Kidney epithelial cell (primary cell): ENCODE measurements at regions not wholly inside any gene's neighbourhood (a gene's known extent, or its start where the extent isn't known, plus 50 kb on each side); places are given as distances from the start of the nearest gene placed in this dataset.

Experiments
- DNase-seq: peaks from one replicate; pipeline ENCODE4 v3.0.0-alpha.2; 2010; ENCODE audit warnings: low read depth
- H3K27me3 ChIP-seq: 2 replicates; pipeline ENCODE4 v1.6.0; 2011; ENCODE audit warnings: low read length; ENCODE audit not compliant: control insufficient read depth, insufficient read depth
- H3K36me3 ChIP-seq: 2 replicates; pipeline ENCODE4 v1.5.1; 2011; ENCODE audit warnings: low read length; ENCODE audit not compliant: control insufficient read depth, insufficient read depth
- H3K4me3 ChIP-seq: 2 replicates; pipeline ENCODE4 v1.5.1; 2011; ENCODE audit warnings: low read depth, mild to moderate bottlenecking, control low read depth, low read length
- TF ChIP-seq, protein P1 (sequence below): IDR thresholded peaks from 2 replicates; pipeline ENCODE4 v1.5.1; 2011; ENCODE audit warnings: mild to moderate bottlenecking, moderate library complexity, low read length, control low read depth, inconsistent platforms; ENCODE audit not compliant: insufficient read depth, poor library complexity, severe bottlenecking

DNA sequence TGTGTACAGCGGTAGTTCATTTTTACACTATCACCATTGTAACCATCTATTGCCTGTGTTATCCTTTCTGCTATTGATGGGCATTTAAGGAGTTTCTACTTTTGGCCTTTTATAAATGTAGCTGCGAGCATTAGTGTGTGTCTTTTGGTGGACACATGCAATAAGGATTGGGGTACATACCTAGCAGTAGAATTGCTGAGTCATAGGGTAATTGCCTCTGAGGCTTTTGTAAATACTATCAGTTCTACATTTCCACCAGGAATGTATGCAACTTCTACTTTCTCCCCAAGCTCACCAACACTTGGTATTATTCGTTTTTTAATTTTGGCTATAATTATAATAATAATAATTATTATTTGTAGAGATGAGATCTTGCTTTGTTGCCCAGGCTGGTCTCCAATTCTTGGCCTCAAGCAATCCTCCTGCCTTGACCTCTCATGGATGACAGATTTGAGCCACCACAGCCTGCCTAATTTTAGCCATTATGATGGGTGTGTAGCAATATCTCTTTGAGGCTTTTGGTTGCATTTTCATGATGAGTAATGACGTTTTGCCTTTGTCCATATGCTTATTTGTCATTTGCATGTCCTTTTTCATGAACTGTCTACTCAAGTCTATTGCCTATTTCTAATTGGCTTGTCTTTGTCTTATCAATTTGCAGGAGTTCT lies 277.0 kb downstream of the ACTR3B start:
- TF ChIP-seq, protein P1, sequence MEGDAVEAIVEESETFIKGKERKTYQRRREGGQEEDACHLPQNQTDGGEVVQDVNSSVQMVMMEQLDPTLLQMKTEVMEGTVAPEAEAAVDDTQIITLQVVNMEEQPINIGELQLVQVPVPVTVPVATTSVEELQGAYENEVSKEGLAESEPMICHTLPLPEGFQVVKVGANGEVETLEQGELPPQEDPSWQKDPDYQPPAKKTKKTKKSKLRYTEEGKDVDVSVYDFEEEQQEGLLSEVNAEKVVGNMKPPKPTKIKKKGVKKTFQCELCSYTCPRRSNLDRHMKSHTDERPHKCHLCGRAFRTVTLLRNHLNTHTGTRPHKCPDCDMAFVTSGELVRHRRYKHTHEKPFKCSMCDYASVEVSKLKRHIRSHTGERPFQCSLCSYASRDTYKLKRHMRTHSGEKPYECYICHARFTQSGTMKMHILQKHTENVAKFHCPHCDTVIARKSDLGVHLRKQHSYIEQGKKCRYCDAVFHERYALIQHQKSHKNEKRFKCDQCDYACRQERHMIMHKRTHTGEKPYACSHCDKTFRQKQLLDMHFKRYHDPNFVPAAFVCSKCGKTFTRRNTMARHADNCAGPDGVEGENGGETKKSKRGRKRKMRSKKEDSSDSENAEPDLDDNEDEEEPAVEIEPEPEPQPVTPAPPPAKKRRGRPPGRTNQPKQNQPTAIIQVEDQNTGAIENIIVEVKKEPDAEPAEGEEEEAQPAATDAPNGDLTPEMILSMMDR, result no peak
- H3K36me3 ChIP-seq, result no peaks in the 10 kb centered on the region
- no peaks in the 10 kb centered on the region for H3K27me3 ChIP-seq
- DNase-seq, result no peak
- H3K4me3 ChIP-seq, result no peak overlapping the region

DNA sequence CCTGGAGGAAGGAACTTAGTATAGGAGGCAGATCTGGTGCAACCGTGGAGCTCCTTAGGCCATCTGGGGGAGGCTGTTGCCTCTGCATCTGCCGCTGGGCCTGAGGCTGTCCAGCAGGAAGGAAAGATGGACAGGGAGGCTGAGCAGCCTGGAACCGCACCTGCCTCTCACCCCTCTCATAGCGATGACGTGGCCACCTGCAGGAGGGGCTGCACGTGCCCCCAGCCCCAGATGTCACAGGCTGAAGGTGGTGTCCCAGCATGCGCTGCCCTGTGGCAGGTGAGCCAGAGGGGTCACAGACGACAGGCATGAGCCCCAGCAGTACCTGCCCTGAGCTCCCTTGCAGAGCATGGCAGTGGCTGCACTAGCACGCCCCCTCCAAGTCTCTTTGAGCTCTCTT lies 283.9 kb downstream of the ACTR3B start:
- Histone ChIP-seq H3K36me3 (no peaks in the 10 kb centered on the region), H3K4me3 (no peak overlapping the region), H3K27me3 (no peaks in the 10 kb centered on the region)
- TF ChIP-seq, protein P1, result no peak
- DNase-seq, result no peak

DNA sequence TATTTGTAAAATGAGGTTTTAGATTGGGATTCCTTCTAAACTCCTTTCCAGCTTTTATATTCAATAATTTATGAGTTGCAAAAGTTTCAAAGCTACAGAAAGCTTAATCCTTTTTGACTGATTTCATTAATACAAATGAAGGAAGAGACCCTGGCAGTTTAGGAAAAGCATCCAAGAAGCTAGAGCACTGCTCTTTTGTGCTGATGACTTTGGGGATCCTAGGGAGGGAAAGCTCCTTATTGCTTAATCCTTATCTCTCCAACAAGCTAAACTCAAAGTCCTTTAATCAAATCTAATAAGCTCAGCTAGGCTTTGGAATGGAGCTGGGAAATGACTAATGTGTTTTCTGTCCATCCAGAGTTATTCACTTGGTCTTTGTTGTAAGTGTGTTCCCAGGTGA lies 285.4 kb downstream of the ACTR3B start:
- TF ChIP-seq, protein P1, result no peak
- no peak for DNase-seq
- Histone ChIP-seq H3K4me3 (no peak overlapping the region), H3K36me3 (no peaks in the 10 kb centered on the region), H3K27me3 (no peaks in the 10 kb centered on the region)

DNA sequence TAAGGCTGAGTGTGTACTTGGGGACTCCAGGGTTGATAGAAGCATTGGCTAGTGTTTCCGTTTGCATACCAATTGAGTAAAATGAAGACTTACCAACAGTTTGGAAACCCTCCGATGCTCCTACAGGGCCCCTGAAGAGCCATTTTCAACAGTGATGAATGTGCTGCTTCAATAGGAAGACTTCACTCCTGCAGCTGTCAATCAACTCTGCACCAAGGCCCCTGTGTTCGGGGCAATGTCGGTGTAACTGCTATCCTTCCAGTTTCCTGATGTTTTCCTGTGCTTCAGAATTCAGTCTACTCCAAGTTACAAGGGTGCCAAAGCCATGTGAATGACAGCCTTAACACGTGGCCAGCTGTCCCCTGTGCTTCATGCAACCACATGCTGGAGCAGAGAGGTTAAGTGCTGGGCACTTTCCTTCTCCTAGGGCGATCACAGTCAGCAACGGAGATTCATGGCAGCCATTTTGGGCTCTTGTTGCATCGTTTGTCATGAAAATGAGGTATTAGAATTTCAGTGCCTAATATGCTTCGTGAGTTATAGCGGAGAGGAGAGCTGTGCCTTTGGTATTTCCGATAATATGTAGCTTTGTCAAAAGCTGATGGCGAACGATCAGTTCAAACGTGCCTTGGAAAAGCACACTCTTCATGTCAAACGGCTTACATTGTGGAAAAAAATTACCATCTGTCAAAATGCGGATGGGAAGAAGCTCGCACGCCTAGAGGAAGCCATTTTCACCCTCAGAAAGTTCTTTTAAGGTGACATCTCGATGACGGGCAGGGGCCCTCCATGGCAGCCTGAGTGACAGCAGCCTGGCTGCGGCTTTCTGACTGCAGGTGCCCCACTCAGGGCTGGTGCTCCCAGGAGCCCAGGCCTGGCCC lies 287.8 kb downstream of the ACTR3B start:
- no peak for DNase-seq
- no peaks in the 10 kb centered on the region for H3K36me3 ChIP-seq
- TF ChIP-seq, protein P1, result no peak
- H3K27me3 ChIP-seq, result no peaks in the 10 kb centered on the region
- H3K4me3 ChIP-seq, result no peak overlapping the region

DNA sequence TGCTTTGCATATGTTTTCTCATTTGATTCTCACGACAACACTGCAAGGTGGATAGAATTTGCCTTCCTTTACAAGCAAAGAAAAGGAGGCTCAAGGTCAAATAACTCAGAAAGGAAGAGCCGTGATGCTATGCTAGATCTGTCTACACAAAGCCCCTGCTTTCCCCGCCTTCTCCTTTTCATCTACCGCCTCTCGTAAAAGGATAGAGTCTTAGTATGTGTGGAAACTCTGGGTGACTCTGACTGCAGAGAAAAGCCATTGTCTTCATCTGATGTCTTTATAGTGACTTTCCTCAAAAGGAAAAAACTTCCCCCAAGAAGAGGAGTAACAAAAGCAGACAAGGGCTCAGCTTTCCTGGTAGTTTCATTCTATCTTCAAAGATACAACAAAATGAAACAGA lies 292.7 kb downstream of the ACTR3B start:
- H3K27me3 ChIP-seq, result no peaks in the 10 kb centered on the region
- H3K4me3 ChIP-seq, result no peak overlapping the region
- H3K36me3 ChIP-seq, result no peaks in the 10 kb centered on the region
- DNase-seq, result no peak
- TF ChIP-seq, protein P1, result no peak
